ENCODE measurements at regions not wholly inside any gene's neighbourhood (a gene's known extent, or its start where the extent isn't known, plus 50 kb on each side); places are given as distances from the start of the nearest gene placed in this dataset.

- no peak overlapping the region for H3K9ac ChIP-seq (ENCODE audit: control insufficient read depth, insufficient read depth, low read length)
- no peak for FAIRE-seq
- TF ChIP-seq, protein P1, sequence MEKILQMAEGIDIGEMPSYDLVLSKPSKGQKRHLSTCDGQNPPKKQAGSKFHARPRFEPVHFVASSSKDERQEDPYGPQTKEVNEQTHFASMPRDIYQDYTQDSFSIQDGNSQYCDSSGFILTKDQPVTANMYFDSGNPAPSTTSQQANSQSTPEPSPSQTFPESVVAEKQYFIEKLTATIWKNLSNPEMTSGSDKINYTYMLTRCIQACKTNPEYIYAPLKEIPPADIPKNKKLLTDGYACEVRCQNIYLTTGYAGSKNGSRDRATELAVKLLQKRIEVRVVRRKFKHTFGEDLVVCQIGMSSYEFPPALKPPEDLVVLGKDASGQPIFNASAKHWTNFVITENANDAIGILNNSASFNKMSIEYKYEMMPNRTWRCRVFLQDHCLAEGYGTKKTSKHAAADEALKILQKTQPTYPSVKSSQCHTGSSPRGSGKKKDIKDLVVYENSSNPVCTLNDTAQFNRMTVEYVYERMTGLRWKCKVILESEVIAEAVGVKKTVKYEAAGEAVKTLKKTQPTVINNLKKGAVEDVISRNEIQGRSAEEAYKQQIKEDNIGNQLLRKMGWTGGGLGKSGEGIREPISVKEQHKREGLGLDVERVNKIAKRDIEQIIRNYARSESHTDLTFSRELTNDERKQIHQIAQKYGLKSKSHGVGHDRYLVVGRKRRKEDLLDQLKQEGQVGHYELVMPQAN (conservative IDR thresholded peaks at IDR 0.05): no peak
- no peak for TF ChIP-seq KAT2A (conservative IDR thresholded peaks at IDR 0.05; ENCODE audit: control insufficient read depth, low read depth, low read length)
- no peak for TF ChIP-seq TCF12 (IDR thresholded peaks at IDR 0.05; ENCODE audit: low read depth, low read length)
- TF ChIP-seq ZNF217 (IDR thresholded peaks at IDR 0.05): no peak
- TF ChIP-seq MXI1 (IDR thresholded peaks at IDR 0.05; ENCODE audit: low read depth, low read length): no peak
- TF ChIP-seq, protein P2, sequence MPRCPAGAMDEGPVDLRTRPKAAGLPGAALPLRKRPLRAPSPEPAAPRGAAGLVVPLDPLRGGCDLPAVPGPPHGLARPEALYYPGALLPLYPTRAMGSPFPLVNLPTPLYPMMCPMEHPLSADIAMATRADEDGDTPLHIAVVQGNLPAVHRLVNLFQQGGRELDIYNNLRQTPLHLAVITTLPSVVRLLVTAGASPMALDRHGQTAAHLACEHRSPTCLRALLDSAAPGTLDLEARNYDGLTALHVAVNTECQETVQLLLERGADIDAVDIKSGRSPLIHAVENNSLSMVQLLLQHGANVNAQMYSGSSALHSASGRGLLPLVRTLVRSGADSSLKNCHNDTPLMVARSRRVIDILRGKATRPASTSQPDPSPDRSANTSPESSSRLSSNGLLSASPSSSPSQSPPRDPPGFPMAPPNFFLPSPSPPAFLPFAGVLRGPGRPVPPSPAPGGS (IDR thresholded peaks at IDR 0.05; ENCODE audit: borderline replicate concordance, insufficient read depth, low read depth, low read length, poor library complexity, severe bottlenecking): no peak
- DNase-seq (ENCODE audit: low read depth, low spot score): no peak
- no TSS peak for BruUV-seq (replicated peaks)
- no peaks in the 10 kb centered on the region for H3K4me1 ChIP-seq (ENCODE audit: control insufficient read depth, insufficient read depth, low read length)
- no peak overlapping the region for H2AFZ ChIP-seq (ENCODE audit: control insufficient read depth, low read depth, low read length)
- H3K4me2 ChIP-seq (ENCODE audit: control insufficient read depth, insufficient read depth): no peak overlapping the region
- WGBS (ENCODE audit: insufficient coverage, insufficient replicate concordance, low lambda C conversion rate, missing lambda C conversion rate): 0% methylated on average over 1 of the region's 1 CpG
- ATAC-seq: no peak
- H3K79me2 ChIP-seq (ENCODE audit: control insufficient read depth, insufficient read depth, low read length): no peaks in the 10 kb centered on the region
- H3K27me3 ChIP-seq (replicated peaks in 1 of 2; ENCODE audit: control insufficient read depth in 2 of 2, insufficient read depth in 2 of 2, low read length in 1 of 2): no peaks in the 10 kb centered on the region
- intact Hi-C loops (cut with micrococcal nuclease; ENCODE audit: unreplicated experiment): no loop called here
- no peak overlapping the region for H3K27ac ChIP-seq (ENCODE audit: control insufficient read depth, insufficient read depth)
- ChIA-PET SMC1A (ENCODE audit: uncharacterized antibody, unreplicated experiment) (no interaction called here), CTCF (interaction anchor here (1.4 to 1.9 kb wide), 2 partner anchors 16 to 22 kb away, joined by 3 to 5 read pairs; no protein-coding TSS in a partner anchor), RAD21 (ENCODE audit: unreplicated experiment) (no interaction called here), POLR2A (no interaction called here)
- no peaks in the 10 kb centered on the region for H3K9me3 ChIP-seq (replicated peaks; ENCODE audit: control insufficient read depth, insufficient read depth, low read length)
- H3K36me3 ChIP-seq (ENCODE audit: control insufficient read depth in 2 of 2, insufficient read depth in 2 of 2, low read length in 1 of 2): no peaks in the 10 kb centered on the region
- no peak overlapping the region for H3K4me3 ChIP-seq
- no peaks in the 10 kb centered on the region for H4K20me1 ChIP-seq (ENCODE audit: control insufficient read depth, insufficient read depth)
- in situ Hi-C loops (cut with MboI): no loop called here
Measured at GRCh38 chr11:97060184-97060583, 670.4 kb downstream of the JRKL start.

Measured in GM12878 (cell line).